Right cardiac atrium (tissue), 5 donors: ENCODE measurements at regions not wholly inside any gene's neighbourhood (a gene's known extent, or its start where the extent isn't known, plus 50 kb on each side); places are given as distances from the start of the nearest gene placed in this dataset.
"Not testable (repeated sequence)": the region's sequence is repeated elsewhere in the genome, so short reads cannot be mapped to it uniquely, and the experiment has no call there.

ENCODE experiments used
- ATAC-seq, 2 donors: fragments of 200-7000 bp; cut with Tn5 transposase; one replicate each; pipeline versions ENCODE4 v1.8.0 to v1.9.1; 2020; ENCODE audit warnings: moderate library complexity in 2 of 2, mild to moderate bottlenecking in 1 of 2
- DNase-seq, 3 donors: peaks; one replicate each; pipeline ENCODE4 v3.0.0-alpha.2; 2020
- H3K27ac ChIP-seq: one replicate; pipeline ENCODE4 v1.5.1; 2013; ENCODE audit warnings: mild to moderate bottlenecking, low read length, control low read depth, moderate library complexity
- H3K27me3 ChIP-seq: one replicate; pipeline ENCODE4 v1.6.1; 2013; ENCODE audit not compliant: control insufficient read depth, insufficient read depth
- H3K4me1 ChIP-seq: one replicate; pipeline ENCODE4 v1.6.1; 2013; ENCODE audit warnings: low read length; ENCODE audit not compliant: control insufficient read depth, insufficient read depth
- H3K4me3 ChIP-seq: one replicate; pipeline ENCODE4 v1.5.1; 2013; ENCODE audit warnings: low read length, control low read depth
- H3K9me3 ChIP-seq: one replicate; pipeline ENCODE4 v1.6.1; 2013; ENCODE audit warnings: low read length; ENCODE audit not compliant: control insufficient read depth
- WGBS: extraction: QIAGEN DNeasy Blood & Tissue Kit; methylation state at CpG from one replicate; pipeline ENCODE4 v1.1.7; 2013; 5-methylcytosine and 5-hydroxymethylcytosine counted together
- intact Hi-C, 4 donors: fragments of 100-400 bp; cut with DNase I; formaldehyde crosslinking; loops; one replicate each; pipeline versions ENCODE4 v1.11.0 to v1.14.0; 2022 to 2023
- donor health status: healthy with polysubstance abuse.
- donor health status: DM: no; HTN: yes; CAD: no.
- donor health status: DM: no; HTN: no; CAD: no.
- donor health status: DM: no; HTN: yes; CAD: no; lungs with severe emphysema.
- donor health status: DM: yes; HTN: yes; CAD: no.

GRCh38 chr1:168473126-168473525, 70.7 kb downstream of the XCL2 start:
- no peak overlapping the region for H3K4me3 ChIP-seq
- no peak overlapping the region for H3K27ac ChIP-seq
- ATAC-seq, result no peak
- intact Hi-C loops, result no loop called here
- H3K4me1 ChIP-seq, result peaks cover 6% of the 10 kb centered on the region
- no peaks in the 10 kb centered on the region for H3K9me3 ChIP-seq
- DNase-seq, result no peak
- no peaks in the 10 kb centered on the region for H3K27me3 ChIP-seq

- DNase-seq (no peak), ATAC-seq (no peak)
- Histone ChIP-seq H3K27me3 (no peaks in the 10 kb centered on the region), H3K27ac (no peak overlapping the region), H3K4me1 (peaks cover 5% of the 10 kb centered on the region), H3K4me3 (no peak overlapping the region), H3K9me3 (no peaks in the 10 kb centered on the region)
- 39% methylated on average over 2 of the region's 2 CpGs for WGBS
- intact Hi-C loops, result no loop called here
These were observed 71.6 kb downstream of the XCL2 start for GRCh38 chr1:168472223-168472622.

- H3K27ac ChIP-seq, result no peak overlapping the region
- H3K27me3 ChIP-seq, result no peaks in the 10 kb centered on the region
- DNase-seq, result no peak
- intact Hi-C loops, result no loop called here
- 69% methylated on average over 1 of the region's 1 CpG for WGBS
- H3K4me1 ChIP-seq, result no peaks in the 10 kb centered on the region
- H3K9me3 ChIP-seq, result no peaks in the 10 kb centered on the region
- peak in 1 of 2 donors; percentile 44 for ATAC-seq
- H3K4me3 ChIP-seq, result no peak overlapping the region
These were observed 72.8 kb downstream of the XCL2 start for GRCh38 chr1:168470901-168471431.

- Histone ChIP-seq H3K9me3 (no peaks in the 10 kb centered on the region), H3K27me3 (no peaks in the 10 kb centered on the region), H3K4me1 (no peaks in the 10 kb centered on the region), H3K27ac (no peak overlapping the region), H3K4me3 (no peak overlapping the region)
- DNase-seq (peak; percentile 76 to 87 (median 85)), ATAC-seq (peak; percentile 94 to 96)
- WGBS, result 34% methylated on average over 6 of the region's 6 CpGs
- intact Hi-C loops, result no loop called here
These were observed 74.1 kb downstream of the XCL2 start for GRCh38 chr1:168469690-168470089.

GRCh38 chr1:168468822-168469221, 75.0 kb downstream of the XCL2 start:
- intact Hi-C loops, result no loop called here
- no peak overlapping the region for H3K27ac ChIP-seq
- H3K4me1 ChIP-seq, result no peaks in the 10 kb centered on the region
- no peak for DNase-seq
- H3K27me3 ChIP-seq, result no peaks in the 10 kb centered on the region
- H3K9me3 ChIP-seq, result no peaks in the 10 kb centered on the region
- no peak overlapping the region for H3K4me3 ChIP-seq
- ATAC-seq, result no peak

GRCh38 chr1:168468042-168468809, 75.6 kb downstream of the XCL2 start:
- DNase-seq (no peak), ATAC-seq (no peak)
- H3K4me1 ChIP-seq, result no peaks in the 10 kb centered on the region
- H3K27ac ChIP-seq, result no peak overlapping the region
- H3K27me3 ChIP-seq, result no peaks in the 10 kb centered on the region
- no peaks in the 10 kb centered on the region for H3K9me3 ChIP-seq
- intact Hi-C loops, result no loop called here
- 71% methylated on average over 5 of the region's 5 CpGs for WGBS
- H3K4me3 ChIP-seq, result no peak overlapping the region

GRCh38 chr1:168467452-168467851, 76.3 kb downstream of the XCL2 start:
- no peaks in the 10 kb centered on the region for H3K9me3 ChIP-seq
- no peak overlapping the region for H3K4me3 ChIP-seq
- H3K27ac ChIP-seq, result no peak overlapping the region
- 69% methylated on average over 3 of the region's 3 CpGs for WGBS
- no peaks in the 10 kb centered on the region for H3K27me3 ChIP-seq
- DNase-seq, result no peak
- no peak for ATAC-seq
- intact Hi-C loops, result no loop called here
- H3K4me1 ChIP-seq, result no peaks in the 10 kb centered on the region

GRCh38 chr1:168466714-168467131, 77.1 kb downstream of the XCL2 start:
- 85% methylated on average over 1 of the region's 1 CpG for whole genome bisulfite sequencing
- Histone ChIP-seq H3K4me1 (no peaks in the 10 kb centered on the region), H3K27ac (no peak overlapping the region), H3K4me3 (no peak overlapping the region), H3K9me3 (no peaks in the 10 kb centered on the region), H3K27me3 (no peaks in the 10 kb centered on the region)
- peak in 1 of 2 donors; percentile 53 for ATAC-seq
- DNase-seq, result no peak
- intact Hi-C loops, result no loop called here

- DNase-seq (peak in 1 of 3 donors; percentile 42), ATAC-seq (peak; percentile 34 to 42)
- WGBS, result 31% methylated on average over 5 of the region's 5 CpGs
- H3K27ac ChIP-seq, result no peak overlapping the region
- no peaks in the 10 kb centered on the region for H3K4me1 ChIP-seq
- H3K9me3 ChIP-seq, result no peaks in the 10 kb centered on the region
- no peak overlapping the region for H3K4me3 ChIP-seq
- no peaks in the 10 kb centered on the region for H3K27me3 ChIP-seq
- intact Hi-C loops, result no loop called here
These were observed 77.6 kb downstream of the XCL2 start for GRCh38 chr1:168466092-168466713.

GRCh38 chr1:168461108-168461507, 82.7 kb downstream of the XCL2 start:
- H3K9me3 ChIP-seq, H3K27ac ChIP-seq, H3K4me1 ChIP-seq, DNase-seq, H3K4me3 ChIP-seq, intact Hi-C loops, ATAC-seq, H3K27me3 ChIP-seq: not testable (repeated sequence)
- 83% methylated on average over 3 of the region's 3 CpGs for WGBS

GRCh38 chr1:168457296-168457695, 86.5 kb downstream of the XCL2 start:
- ATAC-seq, H3K9me3 ChIP-seq, intact Hi-C loops, H3K4me1 ChIP-seq, H3K27me3 ChIP-seq, H3K4me3 ChIP-seq, H3K27ac ChIP-seq, DNase-seq: not testable (repeated sequence)
- 88% methylated on average over 8 of the region's 8 CpGs for WGBS
